ENCODE measurements at regions not wholly inside any gene's neighbourhood (a gene's known extent, or its start where the extent isn't known, plus 50 kb on each side); places are given as distances from the start of the nearest gene placed in this dataset.

GRCh38 chr14:39859314-39859713 lies 427.1 kb upstream of the FBXO33 start:
- DNase-seq (ENCODE audit: low read depth), result no peak
- TF ChIP-seq CTCF (IDR thresholded peaks at IDR 0.05; ENCODE audit: control insufficient read depth, extremely low read depth, insufficient read depth), result no peak
- H3K4me3 ChIP-seq (ENCODE audit: low read depth, low read length), result no peak overlapping the region

GRCh38 chr14:39857376-39858055 lies 425.3 kb upstream of the FBXO33 start:
- DNase-seq (ENCODE audit: low read depth), result no peak
- no peak for TF ChIP-seq CTCF (IDR thresholded peaks at IDR 0.05; ENCODE audit: control insufficient read depth, extremely low read depth, insufficient read depth)
- no peak overlapping the region for H3K4me3 ChIP-seq (ENCODE audit: low read depth, low read length)

GRCh38 chr14:39853441-39853840 lies 421.2 kb upstream of the FBXO33 start:
- no peak overlapping the region for H3K4me3 ChIP-seq (ENCODE audit: low read depth, low read length)
- TF ChIP-seq CTCF (IDR thresholded peaks at IDR 0.05; ENCODE audit: control insufficient read depth, extremely low read depth, insufficient read depth), result no peak
- DNase-seq (ENCODE audit: low read depth), result no peak

- no peak overlapping the region for H3K4me3 ChIP-seq (ENCODE audit: low read depth, low read length)
- DNase-seq (ENCODE audit: low read depth), result no peak
- no peak for TF ChIP-seq CTCF (IDR thresholded peaks at IDR 0.05; ENCODE audit: control insufficient read depth, extremely low read depth, insufficient read depth)
Observed at GRCh38 chr14:39851202-39851601, 419.0 kb upstream of the FBXO33 start.

GRCh38 chr14:39847852-39848251 lies 415.6 kb upstream of the FBXO33 start:
- TF ChIP-seq CTCF (IDR thresholded peaks at IDR 0.05; ENCODE audit: control insufficient read depth, extremely low read depth, insufficient read depth), result no peak
- no peak overlapping the region for H3K4me3 ChIP-seq (ENCODE audit: low read depth, low read length)
- no peak for DNase-seq (ENCODE audit: low read depth)

- TF ChIP-seq CTCF (IDR thresholded peaks at IDR 0.05; ENCODE audit: control insufficient read depth, extremely low read depth, insufficient read depth), result no peak
- no peak overlapping the region for H3K4me3 ChIP-seq (ENCODE audit: low read depth, low read length)
- no peak for DNase-seq (ENCODE audit: low read depth)
Observed at GRCh38 chr14:39847194-39847593, 415.0 kb upstream of the FBXO33 start.

GRCh38 chr14:39843881-39844280 lies 411.6 kb upstream of the FBXO33 start:
- no peak overlapping the region for H3K4me3 ChIP-seq (ENCODE audit: low read depth, low read length)
- no peak for TF ChIP-seq CTCF (IDR thresholded peaks at IDR 0.05; ENCODE audit: control insufficient read depth, extremely low read depth, insufficient read depth)
- DNase-seq (ENCODE audit: low read depth), result no peak

Measured in LNCaP clone FGC (cell line).